Stimulated activated CD8-positive, alpha-beta memory T cell treated with anti-CD3 and anti-CD28 coated beads, Interleukin-4, amount 100 ng/mL, for 48 hours (primary cell): ENCODE measurements at regions not wholly inside any gene's neighbourhood (a gene's known extent, or its start where the extent isn't known, plus 50 kb on each side); places are given as distances from the start of the nearest gene placed in this dataset.

ENCODE experiments used
- DNase-seq: peaks from one replicate; pipeline ENCODE4 v3.0.0-alpha.2; 2020

DNA sequence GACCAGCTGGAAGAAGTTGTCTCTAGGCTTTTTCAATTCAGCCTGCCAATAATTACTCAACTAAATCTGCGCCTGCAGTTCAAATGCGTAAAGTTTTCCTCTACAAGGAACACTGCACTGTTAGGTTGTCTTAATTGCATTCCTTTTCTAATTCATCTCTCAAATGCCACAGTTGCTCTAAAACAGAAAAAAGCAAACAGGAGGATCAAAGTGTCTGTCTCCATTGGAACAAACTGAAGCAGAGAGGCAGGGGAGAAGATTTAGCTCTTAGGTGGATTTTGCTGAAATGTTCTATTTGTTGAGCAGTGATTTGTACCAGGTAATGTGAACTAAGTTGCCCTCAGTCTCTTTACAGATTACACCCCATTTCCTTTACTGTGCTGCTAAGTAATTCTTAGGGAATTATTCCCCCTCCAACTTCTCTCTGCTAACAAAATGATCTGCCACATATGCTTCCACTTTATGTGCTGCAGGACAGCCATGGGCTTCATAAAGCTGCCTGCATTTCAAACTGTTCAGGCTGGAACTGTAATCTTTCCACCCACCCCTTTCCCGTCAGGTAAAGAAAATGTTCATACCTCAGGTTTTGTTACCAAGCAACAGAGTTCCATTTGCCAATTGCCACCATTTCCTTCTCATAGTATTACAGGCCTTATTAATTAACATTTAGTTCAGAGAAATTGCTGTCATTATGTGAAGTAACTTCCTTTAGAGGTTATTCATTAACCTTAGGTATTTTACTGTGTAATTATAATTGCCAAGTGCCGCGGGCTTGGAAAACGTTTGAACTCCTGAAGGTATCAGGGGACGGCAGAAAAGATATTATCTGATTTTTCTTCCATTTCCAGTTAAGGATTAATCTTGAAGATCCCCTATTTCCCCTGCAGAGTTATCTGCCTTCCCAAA lies 149.3 kb downstream of the SPRY1 start:
- DNase-seq: no peak

GRCh38 chr4:123546573-123547060 lies 150.0 kb downstream of the SPRY1 start:
- DNase-seq: no peak

DNA sequence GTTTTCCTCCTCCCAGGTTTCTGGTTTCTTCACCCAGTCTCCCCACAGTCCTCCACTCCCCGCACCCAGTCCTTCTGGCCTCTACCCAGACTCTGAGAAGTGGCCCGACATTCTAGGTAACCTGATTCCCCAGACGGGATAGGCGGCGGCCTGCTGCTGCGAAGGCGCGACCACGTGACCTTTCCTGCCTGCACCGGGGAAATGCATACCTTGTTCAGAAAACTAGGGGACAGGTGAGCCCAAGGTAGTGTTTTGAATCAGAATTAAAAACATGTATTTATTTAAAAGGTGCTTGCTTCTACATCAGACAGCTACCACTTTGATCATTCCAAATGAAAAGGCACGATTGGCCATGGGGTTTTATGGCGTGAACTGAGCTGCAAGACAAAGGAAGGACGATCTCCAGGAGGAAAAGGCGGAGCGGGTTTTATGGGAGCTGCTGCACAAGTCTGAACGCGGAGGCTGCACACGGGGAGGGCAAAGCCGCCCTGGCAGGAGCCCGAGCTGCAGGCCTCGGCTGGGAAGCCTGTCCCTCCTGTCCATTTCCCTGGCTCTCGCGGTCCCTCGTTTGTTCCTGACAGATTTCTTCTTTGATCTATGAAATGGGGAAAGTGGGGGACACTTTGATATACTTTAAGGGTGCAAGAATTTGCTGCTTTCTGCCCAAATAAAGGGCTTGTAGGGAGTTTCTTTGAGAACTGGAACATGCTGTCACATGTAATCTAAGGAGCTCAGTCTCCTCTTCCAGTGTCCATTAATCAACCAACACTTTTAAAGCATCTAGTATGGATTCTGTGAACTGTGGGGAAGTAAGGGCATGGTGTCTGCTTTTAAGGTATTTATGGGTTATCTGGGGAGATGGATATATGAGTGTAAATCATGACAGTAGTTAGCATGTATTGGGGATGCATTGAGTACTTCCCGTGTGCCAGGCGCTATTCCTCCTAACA lies 150.9 kb downstream of the SPRY1 start:
- DNase-seq: no peak

- no peak for DNase-seq
Observed at GRCh38 chr4:123553279-123553678, 156.7 kb downstream of the SPRY1 start.

DNA sequence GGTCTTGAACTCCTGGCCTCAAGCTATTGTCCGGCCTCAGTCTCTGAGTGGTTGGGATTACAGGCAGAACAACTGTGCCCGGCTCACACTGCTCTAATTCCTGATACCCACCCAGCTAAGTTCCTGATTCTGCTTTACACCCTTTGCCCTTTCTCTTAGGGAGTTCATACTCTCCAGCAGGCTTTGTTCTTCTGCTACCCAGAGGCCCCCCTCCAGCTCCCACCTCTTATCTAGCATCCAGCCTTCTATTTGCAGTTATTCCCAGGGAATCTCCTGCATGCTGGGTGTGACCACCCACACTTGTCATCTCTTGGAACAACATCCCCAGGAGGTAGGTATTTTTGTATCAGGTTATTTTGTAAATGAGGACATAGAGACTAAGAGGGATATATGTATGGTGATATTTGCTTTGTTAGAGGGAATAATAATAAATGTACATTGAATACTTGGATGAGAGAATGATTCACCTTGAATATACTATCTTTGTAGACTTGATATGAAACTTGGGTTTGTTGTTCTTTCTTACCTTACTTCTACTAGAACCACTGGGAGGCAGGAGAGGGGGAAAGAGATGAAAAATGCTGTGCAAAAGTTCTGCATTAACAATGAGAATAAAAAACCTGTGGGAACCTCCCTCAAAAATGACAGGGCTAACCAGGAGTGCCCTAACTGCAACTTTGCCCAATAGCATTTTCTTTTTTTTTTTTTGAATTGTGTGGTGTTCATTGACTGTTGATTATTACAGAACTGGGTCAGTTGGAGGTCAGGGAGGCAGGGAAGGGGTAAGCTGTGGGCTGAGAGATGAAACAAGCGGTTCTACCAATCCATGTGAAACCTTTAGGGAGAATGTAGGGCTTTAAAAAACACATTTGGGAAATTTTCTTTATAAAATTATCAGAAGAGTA lies 157.4 kb downstream of the SPRY1 start:
- DNase-seq: no peak

GRCh38 chr4:123554801-123555232 lies 158.2 kb downstream of the SPRY1 start:
- DNase-seq: no peak

DNA sequence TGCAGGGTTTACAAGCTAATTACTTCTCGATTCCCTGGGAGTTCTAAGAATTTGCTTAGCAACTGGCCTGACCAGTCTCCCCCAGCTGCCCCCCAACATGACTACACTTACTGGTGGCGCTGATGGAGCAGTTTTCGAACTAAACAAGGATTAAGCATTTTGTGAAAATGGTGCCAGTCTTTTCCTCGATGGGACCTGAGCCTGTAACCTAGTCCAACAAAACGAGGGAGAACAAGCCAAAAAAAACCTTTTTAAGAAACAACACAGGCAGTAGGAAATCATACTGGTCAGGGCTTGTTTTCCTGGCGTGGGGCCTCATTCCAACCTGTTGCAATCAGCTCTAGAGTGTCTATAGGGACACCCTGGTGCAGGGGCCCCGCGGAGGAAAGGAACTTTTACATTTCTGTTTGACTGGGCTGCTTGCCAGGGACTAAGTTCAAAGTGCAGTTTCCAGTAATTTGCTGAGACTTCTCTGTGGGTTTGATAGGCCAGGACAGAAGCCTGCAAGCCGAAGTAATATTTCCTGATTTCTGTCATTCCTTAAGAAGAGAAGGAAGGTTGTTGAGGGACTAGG lies 158.7 kb downstream of the SPRY1 start:
- no peak for DNase-seq

- DNase-seq: no peak
Observed at GRCh38 chr4:123555807-123556273, 159.2 kb downstream of the SPRY1 start.

- DNase-seq: no peak
Observed at GRCh38 chr4:123556526-123556925, 159.9 kb downstream of the SPRY1 start.

GRCh38 chr4:123557857-123558536 lies 161.4 kb downstream of the SPRY1 start:
- DNase-seq: no peak

GRCh38 chr4:123558865-123559264 lies 162.3 kb downstream of the SPRY1 start:
- DNase-seq: no peak

DNA sequence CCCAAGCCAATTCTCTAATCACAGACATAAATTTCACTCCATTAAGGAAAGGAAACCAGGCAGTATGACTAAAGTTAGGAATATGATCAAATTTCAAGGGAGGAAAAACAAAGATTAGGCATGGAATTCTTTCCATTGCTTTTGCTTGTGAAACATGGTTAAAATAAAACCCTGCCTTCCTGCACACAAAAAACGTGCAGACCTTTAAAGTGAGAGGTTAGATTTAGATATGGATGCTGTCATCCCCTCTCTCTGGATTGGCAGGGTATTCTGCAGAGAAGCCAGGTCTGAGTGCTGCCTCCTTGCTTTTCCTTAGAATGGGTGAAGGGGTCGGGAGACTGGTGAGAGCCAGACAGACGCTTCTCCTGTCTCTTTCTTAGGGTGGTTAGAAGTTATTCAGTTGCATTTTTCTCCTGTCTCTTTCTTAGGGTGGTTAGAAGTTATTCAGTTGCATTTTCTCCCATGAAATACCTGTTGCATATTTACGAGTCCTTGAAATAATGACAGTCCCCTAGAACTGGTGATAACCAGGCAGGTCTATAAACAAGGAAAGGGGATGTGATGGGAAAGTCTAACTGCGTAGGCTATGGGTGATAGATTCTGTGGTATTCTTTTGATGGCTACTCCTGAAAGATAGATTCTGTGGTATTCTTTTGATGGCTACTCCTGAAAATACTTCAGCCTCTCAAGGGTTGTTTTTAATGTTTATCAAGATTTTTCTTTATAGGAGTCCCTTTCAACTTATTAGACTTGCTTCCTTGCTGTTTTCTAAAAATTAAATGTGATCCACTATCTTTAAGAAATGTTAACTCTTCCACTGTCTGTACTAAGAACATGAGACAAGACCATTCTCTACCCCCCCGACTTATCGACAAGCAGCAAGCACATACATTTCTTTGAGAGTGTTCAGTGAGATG lies 163.6 kb downstream of the SPRY1 start:
- no peak for DNase-seq

GRCh38 chr4:123561525-123561924 lies 164.9 kb downstream of the SPRY1 start:
- DNase-seq: no peak

DNA sequence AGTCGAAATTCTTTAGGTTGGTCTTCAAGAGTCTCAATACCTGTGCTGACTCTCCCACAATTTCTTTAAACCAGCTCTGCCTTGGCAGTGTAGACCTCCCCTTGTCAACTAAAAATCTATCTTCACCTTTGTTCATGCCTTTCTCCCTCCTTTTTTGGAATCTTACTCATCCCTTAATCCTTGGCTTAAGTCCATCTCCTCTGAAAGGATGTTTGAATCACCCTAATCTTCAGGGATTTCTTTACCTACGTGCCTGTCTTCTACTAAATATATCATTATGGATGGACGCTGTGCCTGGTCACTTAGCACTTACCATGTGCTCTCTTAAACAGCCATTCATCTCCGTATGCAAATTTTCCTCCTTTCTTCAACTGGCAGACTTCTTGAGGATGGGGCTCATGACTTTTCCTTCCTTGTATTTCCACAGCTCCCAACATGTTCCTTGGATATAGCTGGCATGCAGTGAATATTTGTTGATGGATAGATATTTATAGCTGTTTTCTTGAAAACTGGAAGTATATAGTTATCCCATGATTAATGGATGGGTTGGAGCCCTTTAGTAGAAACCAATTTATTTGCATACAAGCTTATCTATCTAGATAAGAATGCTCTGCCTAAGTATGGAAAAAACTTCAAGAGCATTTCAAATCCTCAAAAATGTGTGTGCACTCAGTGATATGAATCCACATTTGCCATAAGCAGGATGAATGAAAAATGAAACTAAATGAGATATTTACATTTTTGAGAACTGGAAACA lies 166.6 kb downstream of the SPRY1 start:
- no peak for DNase-seq

- peak; percentile 45 for DNase-seq
Observed at GRCh38 chr4:123564758-123565346, 168.3 kb downstream of the SPRY1 start.

DNA sequence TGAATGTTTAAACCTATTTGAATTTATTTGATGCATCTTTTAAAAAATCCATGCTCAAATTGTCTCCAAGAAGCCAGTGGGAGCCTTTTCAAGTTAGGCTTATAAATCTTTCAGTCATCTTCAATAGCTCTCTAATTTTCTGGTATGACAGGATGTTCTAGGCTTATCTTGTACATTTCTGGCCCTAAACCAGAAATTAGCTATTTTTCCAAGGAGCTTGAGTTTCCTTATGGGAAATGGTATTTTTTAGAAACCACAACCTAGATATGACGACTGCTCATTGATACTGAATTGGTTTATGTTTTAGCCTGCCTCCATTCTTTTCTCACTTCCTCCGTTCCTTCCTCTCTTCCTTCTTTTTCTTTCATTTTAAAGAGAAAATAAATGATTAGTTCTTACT lies 172.3 kb downstream of the SPRY1 start:
- DNase-seq: no peak

GRCh38 chr4:123569541-123569940 lies 172.9 kb downstream of the SPRY1 start:
- no peak for DNase-seq

DNA sequence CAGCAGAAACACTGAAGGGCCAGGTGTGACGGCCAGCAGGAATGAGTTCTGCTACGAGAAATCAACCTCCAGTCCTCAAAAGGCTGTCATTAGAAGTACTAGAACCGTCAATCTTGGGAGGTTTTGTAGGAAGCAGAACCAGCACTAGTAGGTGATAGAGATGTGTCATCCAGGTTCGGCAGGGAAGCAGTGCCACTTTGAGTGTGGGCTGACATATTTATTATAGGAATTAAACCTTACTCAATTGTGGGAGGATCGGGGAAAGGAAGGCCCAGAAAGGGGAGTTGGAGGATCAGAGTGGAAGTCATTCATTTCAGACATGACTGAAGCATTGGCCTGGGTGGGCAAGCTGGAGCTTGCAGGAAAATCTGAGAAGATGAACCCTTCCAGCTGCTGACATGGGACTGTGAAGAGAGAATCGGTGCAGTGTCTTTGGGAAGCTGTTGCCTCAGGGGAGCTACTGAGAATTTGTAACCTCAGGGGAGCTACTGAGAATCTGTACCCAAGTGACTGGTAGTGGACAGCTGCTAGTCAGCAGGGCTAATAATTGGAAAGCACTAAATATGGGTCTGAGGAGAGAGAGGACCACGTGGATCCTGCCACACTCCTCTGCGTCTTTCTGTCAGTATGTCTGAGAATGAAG lies 177.4 kb downstream of the SPRY1 start:
- DNase-seq: no peak
